22Rv1 (cell line): ENCODE measurements at regions not wholly inside any gene's neighbourhood (a gene's known extent, or its start where the extent isn't known, plus 50 kb on each side); places are given as distances from the start of the nearest gene placed in this dataset.

Experiments used
- H3K27ac ChIP-seq: fragments of 450-650 bp; 2 replicates; pipeline ENCODE4 v1.5.1; 2017
- CTCF ChIP-seq: fragments of 450-650 bp; IDR thresholded peaks from 2 replicates; pipeline ENCODE4 v1.5.1; 2017; ENCODE audit warnings: mild to moderate bottlenecking
- ZFX ChIP-seq: fragments of 450-650 bp; IDR thresholded peaks from 2 replicates; pipeline ENCODE4 v1.6.1; 2017; ENCODE audit warnings: antibody characterized with exemption, borderline replicate concordance

DNA sequence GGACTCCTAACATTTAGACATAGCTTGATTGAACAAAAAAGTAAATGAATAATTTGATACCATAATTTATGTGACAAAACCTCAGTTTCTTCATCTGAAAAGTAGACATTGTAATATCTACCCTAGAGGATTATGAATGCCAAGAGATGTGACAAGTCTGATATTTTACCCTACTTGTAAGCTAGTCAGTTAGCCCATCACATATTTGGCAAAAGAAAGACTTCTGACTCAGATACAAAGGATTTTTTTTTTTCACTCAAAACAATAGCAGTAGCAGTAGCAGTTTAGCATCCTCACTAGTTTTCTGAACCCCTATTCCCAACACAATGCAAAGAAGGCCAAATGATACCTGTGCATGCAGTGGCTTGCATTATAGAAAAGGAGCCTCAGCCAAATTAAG, 377.3 kb upstream of the E2F7 start:
- no peak for TF ChIP-seq ZFX
- TF ChIP-seq CTCF = no peak
- H3K27ac ChIP-seq = no peak overlapping the region

DNA sequence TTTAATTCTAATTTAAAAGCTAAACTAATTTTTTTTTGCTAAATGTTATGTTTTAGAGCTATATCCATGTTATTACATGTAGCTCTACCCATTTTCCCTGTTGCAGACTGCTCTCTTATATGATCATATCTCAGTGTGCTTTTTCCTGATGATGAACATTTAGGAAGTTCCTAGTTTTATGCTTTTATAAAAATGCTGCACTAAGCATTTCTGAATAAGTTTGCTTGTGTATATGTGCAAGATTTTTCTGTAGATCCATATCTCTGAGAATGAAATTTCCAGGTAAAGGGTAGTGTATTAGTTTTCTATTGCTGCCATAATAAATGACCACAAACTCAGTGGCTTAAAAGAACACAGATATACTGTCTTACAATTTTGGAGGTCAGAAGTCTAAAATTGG, 374.4 kb upstream of the E2F7 start:
- TF ChIP-seq CTCF = no peak
- TF ChIP-seq ZFX = no peak

GRCh38 chr12:77438644-77439043, 373.3 kb upstream of the E2F7 start:
- H3K27ac ChIP-seq = no peak overlapping the region
- TF ChIP-seq ZFX (no peak), CTCF (no peak)

More for the DNA sequence above, 374.4 kb upstream of the E2F7 start:
- no peak overlapping the region for H3K27ac ChIP-seq

DNA sequence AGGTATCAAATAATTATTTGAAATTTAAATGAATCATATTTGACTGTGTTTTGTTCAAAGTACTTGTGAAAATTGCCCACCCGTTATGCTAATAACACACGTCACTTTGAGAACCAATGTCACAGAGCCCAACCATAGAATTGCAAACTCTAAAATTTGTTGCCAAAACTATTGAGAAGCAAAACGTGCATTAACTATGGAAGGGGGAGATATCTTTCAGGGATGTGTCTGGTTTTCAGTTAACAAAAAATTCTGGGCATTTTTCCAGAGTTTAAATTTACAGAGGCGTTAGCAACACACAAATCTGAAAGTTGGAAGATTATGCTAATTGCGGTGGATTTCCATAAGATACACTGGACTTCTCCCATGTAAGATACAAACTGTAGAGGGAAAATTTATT, 371.8 kb upstream of the E2F7 start:
- TF ChIP-seq CTCF (no peak), ZFX (no peak)
- H3K27ac ChIP-seq = no peak overlapping the region

GRCh38 chr12:77435446-77436091, 370.2 kb upstream of the E2F7 start:
- H3K27ac ChIP-seq = no peak overlapping the region
- TF ChIP-seq CTCF (no peak), ZFX (no peak)

DNA sequence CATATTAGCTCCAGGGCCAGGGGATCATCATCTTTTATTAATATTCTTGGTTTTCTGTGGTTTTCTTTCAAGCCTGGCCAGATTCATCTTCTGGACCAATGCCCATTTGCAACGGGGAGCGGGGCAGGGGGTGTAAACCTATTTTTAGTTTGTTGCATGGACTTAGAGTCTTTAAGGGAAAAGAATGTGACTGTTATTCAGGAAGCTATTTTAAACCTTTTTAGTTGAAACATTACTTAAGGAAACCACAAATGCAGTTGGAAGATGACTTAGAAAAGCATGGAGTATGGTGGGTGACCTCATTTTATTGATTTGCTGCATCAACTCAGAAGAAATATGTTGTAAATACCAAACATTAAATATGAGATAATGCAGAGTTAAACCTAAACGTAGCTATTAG, 368.4 kb upstream of the E2F7 start:
- no peak overlapping the region for H3K27ac ChIP-seq
- TF ChIP-seq CTCF (no peak), ZFX (no peak)

DNA sequence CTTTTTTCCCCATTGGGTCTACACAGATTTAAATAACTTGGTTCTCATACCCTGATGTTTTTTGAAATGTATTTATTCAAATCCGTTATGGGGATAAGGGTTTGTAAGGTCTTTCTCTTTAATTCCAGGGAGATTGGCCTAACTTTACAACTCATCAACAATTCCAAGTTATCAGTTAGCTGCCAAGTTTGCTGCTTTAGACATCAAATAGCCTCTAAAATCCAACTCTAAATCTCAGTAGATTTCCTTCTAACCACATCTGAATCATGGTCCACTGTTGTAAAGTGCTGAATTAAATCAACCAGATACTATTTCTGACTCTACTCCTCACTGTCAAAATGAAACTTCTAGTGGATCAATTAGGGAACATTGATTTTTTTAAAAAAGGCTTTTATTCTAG, 364.1 kb upstream of the E2F7 start:
- H3K27ac ChIP-seq = no peak overlapping the region
- TF ChIP-seq ZFX (no peak), CTCF (no peak)
